ENCODE measurements at regions not wholly inside any gene's neighbourhood (a gene's known extent, or its start where the extent isn't known, plus 50 kb on each side); places are given as distances from the start of the nearest gene placed in this dataset.

GRCh38 chr3:171967137-171967783 lies 72.1 kb upstream of the FNDC3B start:
- TF ChIP-seq SP1 (IDR thresholded peaks at IDR 0.05): no peak
- no peak for TF ChIP-seq ZNF384 (IDR thresholded peaks at IDR 0.05)
- TF ChIP-seq NFRKB (IDR thresholded peaks at IDR 0.05): no peak
- TF ChIP-seq FOXK2 (IDR thresholded peaks at IDR 0.05): no peak
- TF ChIP-seq SUZ12 (IDR thresholded peaks at IDR 0.05): no peak
- no peak for TF ChIP-seq ARNT (IDR thresholded peaks at IDR 0.05)
- no peak for TF ChIP-seq ELF4 (IDR thresholded peaks at IDR 0.05)
- TF ChIP-seq FOXM1 (IDR thresholded peaks at IDR 0.05; ENCODE audit: borderline replicate concordance): no peak
